CD4-positive, alpha-beta T cell (primary cell): ENCODE measurements at regions not wholly inside any gene's neighbourhood (a gene's known extent, or its start where the extent isn't known, plus 50 kb on each side); places are given as distances from the start of the nearest gene placed in this dataset.

ENCODE experiments used
- ATAC-seq: fragments of 200-7000 bp; cut with Tn5 transposase; one replicate; pipeline ENCODE4 v1.10.0; 2022; ENCODE audit warnings: mild to moderate bottlenecking; ENCODE audit not compliant: poor library complexity
- CTCF ChIA-PET: fragments of 350-600 bp; sonication (Branson Sonifier 250); formaldehyde crosslinking; loops from one replicate; lab custom pipeline; 2021; ENCODE audit warnings: antibody characterized with exemption, inconsistent platforms; lab: Charles Lee
- POLR2A ChIA-PET: fragments of 350-600 bp; sonication (Branson Sonifier 250); formaldehyde crosslinking; loops from one replicate; lab custom pipeline; 2021; ENCODE audit warnings: antibody characterized with exemption, inconsistent platforms; lab: Charles Lee
- DNase-seq, 14 experiments: peaks; one replicate each; pipeline ENCODE4 v3.0.0-alpha.2; 2013 to 2020; ENCODE audit warnings: mixed read lengths in 2 of 14
- H3K27ac ChIP-seq, 2 donors: one replicate each; pipeline versions ENCODE4 v1.5.1 to v1.7.0; 2013; ENCODE audit warnings: low read length in 2 of 2, low read depth in 1 of 2, mild to moderate bottlenecking in 1 of 2
- H3K27me3 ChIP-seq, 2 experiments: 1 replicate in 1 of 2; 2 replicates in 1 of 2; pipeline versions ENCODE4 v1.6.1 to v1.7.0; 2013; ENCODE audit warnings: low read length in 2 of 2, control low read depth in 1 of 2, mild to moderate bottlenecking in 1 of 2, moderate library complexity in 1 of 2; ENCODE audit not compliant: insufficient read depth in 2 of 2, control insufficient read depth in 1 of 2
- H3K36me3 ChIP-seq: one replicate; pipeline ENCODE4 v1.6.1; 2013; ENCODE audit warnings: low read length, control low read depth; ENCODE audit not compliant: insufficient read depth
- H3K4me1 ChIP-seq: one replicate; pipeline ENCODE4 v1.6.1; 2013; ENCODE audit warnings: low read length, control low read depth; ENCODE audit not compliant: insufficient read depth
- H3K4me3 ChIP-seq: one replicate; pipeline ENCODE4 v1.5.1; 2013; ENCODE audit warnings: mild to moderate bottlenecking, low read length, moderate library complexity
- H3K9me3 ChIP-seq, 2 experiments: 1 replicate in 1 of 2; 2 replicates in 1 of 2; pipeline versions ENCODE4 v1.6.1 to v1.7.0; 2013; ENCODE audit warnings: low read length in 2 of 2, mild to moderate bottlenecking in 2 of 2, control low read depth in 1 of 2, moderate library complexity in 1 of 2; ENCODE audit not compliant: control insufficient read depth in 1 of 2, insufficient read depth in 1 of 2
- H3K27ac Mint-ChIP-seq: one replicate; pipeline ENCODE4 v1.8.0; 2020; ENCODE audit warnings: mixed read lengths
- H3K27me3 Mint-ChIP-seq: one replicate; pipeline ENCODE4 v1.8.0; 2021; ENCODE audit warnings: mixed read lengths
- H3K36me3 Mint-ChIP-seq: one replicate; pipeline ENCODE4 v1.8.0; 2021; ENCODE audit warnings: low read depth, mixed read lengths
- H3K4me1 Mint-ChIP-seq: one replicate; pipeline ENCODE4 v1.8.0; 2021; ENCODE audit warnings: low read depth, mixed read lengths
- H3K4me3 Mint-ChIP-seq: one replicate; pipeline ENCODE4 v1.8.0; 2020; ENCODE audit warnings: mild to moderate bottlenecking, mixed read lengths
- H3K9me3 Mint-ChIP-seq: one replicate; pipeline ENCODE4 v1.8.0; 2020; ENCODE audit warnings: mixed read lengths
- intact Hi-C, 2 experiments: fragments of 100-400 bp; cut with DNase I in 1 of 2; cut with micrococcal nuclease in 1 of 2; formaldehyde crosslinking; loops; one replicate each; pipeline versions ENCODE4 v1.15.1 to v1.9.0; 2023 to 2025; cut with DNase I, micrococcal nuclease
- TF ChIP-seq, protein P1 (sequence below): fragments of 200-600 bp; IDR thresholded peaks from one replicate; pipeline ENCODE4 v1.8.0; 2022; ENCODE audit warnings: antibody characterized with exemption, mild to moderate bottlenecking

DNA sequence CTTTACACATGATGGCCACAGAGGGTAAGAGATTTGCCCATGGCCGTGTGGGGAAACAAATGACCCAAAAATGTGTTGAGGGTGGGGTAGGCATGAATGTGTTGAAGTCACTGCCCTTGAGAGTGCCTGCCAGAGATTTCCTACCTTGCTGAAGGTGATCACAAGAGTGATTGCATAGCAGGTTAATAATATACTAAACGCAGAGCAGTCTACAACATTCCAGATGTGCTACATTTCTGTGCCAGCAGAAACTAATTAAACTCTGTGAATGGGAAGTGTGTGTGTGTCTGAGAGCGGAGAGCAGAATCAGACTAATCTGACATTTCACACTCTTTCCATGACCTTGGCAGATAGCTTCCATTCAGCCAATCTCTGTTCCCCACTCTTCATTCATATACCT is 93.3 kb upstream of the CD53 start:
- Mint-ChIP-seq H3K27me3 (no peaks in the 10 kb centered on the region), H3K4me3 (no peak overlapping the region), H3K9me3 (no peaks in the 10 kb centered on the region), H3K4me1 (peaks cover 44% of the 10 kb centered on the region), H3K36me3 (no peaks in the 10 kb centered on the region), H3K27ac (no peak overlapping the region)
- TF ChIP-seq, protein P1, sequence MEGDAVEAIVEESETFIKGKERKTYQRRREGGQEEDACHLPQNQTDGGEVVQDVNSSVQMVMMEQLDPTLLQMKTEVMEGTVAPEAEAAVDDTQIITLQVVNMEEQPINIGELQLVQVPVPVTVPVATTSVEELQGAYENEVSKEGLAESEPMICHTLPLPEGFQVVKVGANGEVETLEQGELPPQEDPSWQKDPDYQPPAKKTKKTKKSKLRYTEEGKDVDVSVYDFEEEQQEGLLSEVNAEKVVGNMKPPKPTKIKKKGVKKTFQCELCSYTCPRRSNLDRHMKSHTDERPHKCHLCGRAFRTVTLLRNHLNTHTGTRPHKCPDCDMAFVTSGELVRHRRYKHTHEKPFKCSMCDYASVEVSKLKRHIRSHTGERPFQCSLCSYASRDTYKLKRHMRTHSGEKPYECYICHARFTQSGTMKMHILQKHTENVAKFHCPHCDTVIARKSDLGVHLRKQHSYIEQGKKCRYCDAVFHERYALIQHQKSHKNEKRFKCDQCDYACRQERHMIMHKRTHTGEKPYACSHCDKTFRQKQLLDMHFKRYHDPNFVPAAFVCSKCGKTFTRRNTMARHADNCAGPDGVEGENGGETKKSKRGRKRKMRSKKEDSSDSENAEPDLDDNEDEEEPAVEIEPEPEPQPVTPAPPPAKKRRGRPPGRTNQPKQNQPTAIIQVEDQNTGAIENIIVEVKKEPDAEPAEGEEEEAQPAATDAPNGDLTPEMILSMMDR: no peak
- no peak overlapping the region for H3K4me3 ChIP-seq
- ChIA-PET POLR2A (interaction anchor here (1.1 kb wide), 1 partner anchor 14 kb away, joined by 3 read pairs; no protein-coding TSS in a partner anchor), CTCF (interaction anchor here (1.2 to 2.3 kb wide), 3 partner anchors 13 to 284 kb away, joined by 3 to 17 read pairs (median 13); no protein-coding TSS in a partner anchor)
- ATAC-seq (no peak), DNase-seq (no peak)
- no peaks in the 10 kb centered on the region for H3K9me3 ChIP-seq
- H3K27me3 ChIP-seq: no peaks in the 10 kb centered on the region
- H3K4me1 ChIP-seq: peaks cover 30% of the 10 kb centered on the region
- no peak overlapping the region for H3K27ac ChIP-seq
- H3K36me3 ChIP-seq: no peaks in the 10 kb centered on the region
- intact Hi-C loops: loop anchor here (1.0 to 10.0 kb wide), 12 partner anchors 13 to 572 kb away; partner anchors contain the start of genes CD53 (in 1 of the 2), DENND2D (in 1 of the 2) and LRIF1 (in 1 of the 2)

DNA sequence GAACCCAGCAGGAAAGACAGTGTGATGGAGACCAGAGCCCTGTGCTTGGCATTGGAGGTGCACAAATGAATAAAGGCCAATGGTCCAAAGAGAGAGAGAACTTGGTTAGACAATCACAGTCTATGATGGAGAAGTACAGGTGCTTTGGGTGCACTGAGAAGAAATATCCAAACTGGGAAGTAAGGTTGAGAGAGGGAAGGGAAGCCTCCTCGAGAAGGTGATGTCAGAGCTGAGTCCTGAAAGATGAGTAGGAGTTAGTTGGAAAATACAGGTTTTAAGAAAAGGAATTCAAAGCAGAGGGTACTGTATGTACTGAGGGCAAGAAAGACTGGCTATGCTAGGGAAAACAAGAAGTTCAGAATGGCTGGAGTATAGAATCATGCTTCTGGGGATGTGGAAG is 94.1 kb upstream of the CD53 start:
- no peaks in the 10 kb centered on the region for H3K36me3 ChIP-seq
- H3K9me3 ChIP-seq: no peaks in the 10 kb centered on the region
- intact Hi-C loops: loop anchor here in 1 of 2 experiments (2.0 kb wide), 1 partner anchor 20 kb away; no protein-coding TSS in a partner anchor
- ATAC-seq (no peak), DNase-seq (no peak)
- Mint-ChIP-seq H3K9me3 (no peaks in the 10 kb centered on the region), H3K4me1 (peaks cover 37% of the 10 kb centered on the region), H3K36me3 (no peaks in the 10 kb centered on the region), H3K27ac (no peak overlapping the region), H3K4me3 (no peak overlapping the region), H3K27me3 (no peaks in the 10 kb centered on the region)
- TF ChIP-seq, protein P1: no peak
- no peak overlapping the region for H3K4me3 ChIP-seq
- POLR2A ChIA-PET: no interaction called here
- CTCF ChIA-PET: no interaction called here
- H3K4me1 ChIP-seq: peaks cover 22% of the 10 kb centered on the region
- H3K27ac ChIP-seq: no peak overlapping the region
- H3K27me3 ChIP-seq: no peaks in the 10 kb centered on the region

DNA sequence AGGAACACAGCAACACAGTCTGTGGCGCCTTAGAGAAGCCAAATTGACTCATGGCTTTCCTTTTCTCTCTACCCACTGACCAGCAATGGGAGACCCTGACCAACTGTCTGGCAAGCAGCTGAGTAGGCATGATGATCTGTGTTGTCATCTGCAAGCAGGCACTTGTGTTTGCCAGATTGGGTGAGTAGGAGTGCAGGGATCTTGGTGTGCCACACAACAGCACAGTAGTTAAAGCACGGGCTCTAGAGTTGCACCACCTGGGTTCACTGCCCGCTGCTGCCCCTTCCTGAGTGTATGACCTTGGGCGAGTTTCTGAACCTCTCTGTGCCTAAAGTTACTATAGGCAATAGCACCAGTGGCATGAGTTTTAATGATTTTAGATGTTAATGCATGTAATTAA is 95.7 kb upstream of the CD53 start:
- Histone ChIP-seq H3K4me3 (no peak overlapping the region), H3K27ac (no peak overlapping the region), H3K9me3 (no peaks in the 10 kb centered on the region), H3K4me1 (peaks cover 11% of the 10 kb centered on the region), H3K27me3 (no peaks in the 10 kb centered on the region), H3K36me3 (no peaks in the 10 kb centered on the region)
- peaks cover 21% of the 10 kb centered on the region for H3K4me1 Mint-ChIP-seq
- H3K4me3 Mint-ChIP-seq: no peak overlapping the region
- DNase-seq: no peak
- no peak overlapping the region for H3K27ac Mint-ChIP-seq
- H3K36me3 Mint-ChIP-seq: no peaks in the 10 kb centered on the region
- intact Hi-C loops: no loop called here
- POLR2A ChIA-PET: interaction anchor here (1.3 kb wide), 1 partner anchor 10 kb away, joined by 4 read pairs; no protein-coding TSS in a partner anchor
- CTCF ChIA-PET: no interaction called here
- no peaks in the 10 kb centered on the region for H3K9me3 Mint-ChIP-seq
- TF ChIP-seq, protein P1: no peak
- no peak for ATAC-seq
- H3K27me3 Mint-ChIP-seq: no peaks in the 10 kb centered on the region
